LNCaP clone FGC (cell line): ENCODE measurements at regions not wholly inside any gene's neighbourhood (a gene's known extent, or its start where the extent isn't known, plus 50 kb on each side); places are given as distances from the start of the nearest gene placed in this dataset.

ENCODE experiments used
- DNase-seq: peaks from one replicate; pipeline ENCODE4 v3.0.0-alpha.2; 2011; ENCODE audit warnings: low read depth
- H3K4me3 ChIP-seq: 2 replicates; pipeline ENCODE4 v1.5.1; 2011; ENCODE audit warnings: mild to moderate bottlenecking, low read depth, low read length, control low read depth
- TF ChIP-seq, protein P1 (sequence below): IDR thresholded peaks from 2 replicates; pipeline ENCODE4 v1.5.1; 2012; ENCODE audit warnings: mild to moderate bottlenecking; ENCODE audit not compliant: control insufficient read depth, insufficient read depth; ENCODE audit errors: extremely low read depth

- no peak overlapping the region for H3K4me3 ChIP-seq
- DNase-seq = no peak
- TF ChIP-seq, protein P1, sequence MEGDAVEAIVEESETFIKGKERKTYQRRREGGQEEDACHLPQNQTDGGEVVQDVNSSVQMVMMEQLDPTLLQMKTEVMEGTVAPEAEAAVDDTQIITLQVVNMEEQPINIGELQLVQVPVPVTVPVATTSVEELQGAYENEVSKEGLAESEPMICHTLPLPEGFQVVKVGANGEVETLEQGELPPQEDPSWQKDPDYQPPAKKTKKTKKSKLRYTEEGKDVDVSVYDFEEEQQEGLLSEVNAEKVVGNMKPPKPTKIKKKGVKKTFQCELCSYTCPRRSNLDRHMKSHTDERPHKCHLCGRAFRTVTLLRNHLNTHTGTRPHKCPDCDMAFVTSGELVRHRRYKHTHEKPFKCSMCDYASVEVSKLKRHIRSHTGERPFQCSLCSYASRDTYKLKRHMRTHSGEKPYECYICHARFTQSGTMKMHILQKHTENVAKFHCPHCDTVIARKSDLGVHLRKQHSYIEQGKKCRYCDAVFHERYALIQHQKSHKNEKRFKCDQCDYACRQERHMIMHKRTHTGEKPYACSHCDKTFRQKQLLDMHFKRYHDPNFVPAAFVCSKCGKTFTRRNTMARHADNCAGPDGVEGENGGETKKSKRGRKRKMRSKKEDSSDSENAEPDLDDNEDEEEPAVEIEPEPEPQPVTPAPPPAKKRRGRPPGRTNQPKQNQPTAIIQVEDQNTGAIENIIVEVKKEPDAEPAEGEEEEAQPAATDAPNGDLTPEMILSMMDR = no peak
Observed at GRCh38 chr20:7371518-7372163, 568.6 kb downstream of the HAO1 start.

DNA sequence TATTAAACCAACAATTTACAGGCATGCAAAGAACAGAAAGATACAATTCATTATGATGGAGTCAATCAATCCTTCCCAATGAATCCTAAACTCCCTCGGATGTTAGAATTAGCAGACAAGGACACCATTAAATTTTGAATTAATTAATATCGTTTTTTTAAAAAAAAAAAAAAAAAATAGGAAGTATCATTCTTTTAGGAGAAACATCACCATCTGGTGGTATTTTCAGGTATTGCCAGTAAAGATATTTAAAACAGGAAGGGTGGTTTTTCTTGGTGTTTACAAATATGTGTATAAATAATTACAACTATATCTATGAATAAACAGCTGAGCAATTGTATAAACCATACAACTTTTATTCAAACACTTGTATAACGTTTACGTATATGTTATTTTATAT is 564.4 kb downstream of the HAO1 start:
- DNase-seq = no peak
- TF ChIP-seq, protein P1 = peak; percentile 35
- no peak overlapping the region for H3K4me3 ChIP-seq

GRCh38 chr20:7378864-7379605 is 561.2 kb downstream of the HAO1 start:
- TF ChIP-seq, protein P1 = no peak
- no peak for DNase-seq
- H3K4me3 ChIP-seq = no peak overlapping the region

GRCh38 chr20:7379621-7380220 is 560.5 kb downstream of the HAO1 start:
- no peak overlapping the region for H3K4me3 ChIP-seq
- DNase-seq = no peak
- TF ChIP-seq, protein P1 = no peak

DNA sequence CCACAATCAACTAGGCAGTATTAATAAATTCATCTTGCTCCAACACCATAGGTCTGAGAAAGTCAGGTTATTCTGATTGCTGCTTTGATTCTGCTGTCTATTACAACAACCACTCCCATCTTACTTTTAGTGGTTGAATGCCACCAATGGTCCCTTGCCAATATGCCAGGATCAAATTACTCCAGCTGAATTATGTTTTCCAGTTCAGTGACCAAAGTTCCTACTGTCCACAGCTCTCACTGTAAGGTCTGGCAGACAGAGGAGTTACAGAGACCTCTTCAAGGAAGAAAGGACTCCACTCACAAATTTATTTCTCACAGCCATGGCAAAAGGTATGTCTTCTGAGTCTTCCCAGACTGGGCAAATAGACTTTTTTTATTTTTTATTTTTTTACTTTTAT is 557.0 kb downstream of the HAO1 start:
- TF ChIP-seq, protein P1 = no peak
- DNase-seq = no peak
- no peak overlapping the region for H3K4me3 ChIP-seq

DNA sequence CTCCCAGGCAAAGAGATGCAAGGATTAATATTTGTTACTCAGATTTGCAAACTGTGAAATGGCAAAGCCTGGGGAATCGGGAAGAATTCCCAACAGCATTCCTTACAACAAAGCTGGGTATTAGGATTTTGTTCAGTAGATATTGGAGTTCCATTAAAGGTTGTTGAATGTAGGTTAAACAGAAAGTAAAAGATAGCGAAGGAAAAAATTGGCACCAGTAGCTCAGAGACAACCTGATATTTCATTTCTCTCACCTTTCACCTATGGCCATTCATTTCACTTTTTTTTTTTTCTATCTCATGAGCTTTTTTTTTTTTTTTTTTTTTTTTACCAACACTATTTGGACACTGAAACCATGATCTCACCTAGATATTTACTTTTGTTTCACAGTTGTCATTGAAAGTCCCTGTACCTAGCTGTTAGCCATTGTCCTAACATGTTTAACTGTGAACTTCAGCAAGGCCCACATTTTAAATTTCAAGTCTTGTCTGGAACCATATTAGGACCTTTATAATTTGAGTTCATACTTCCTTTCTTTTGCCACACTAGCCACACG is 552.5 kb downstream of the HAO1 start:
- no peak for DNase-seq
- no peak overlapping the region for H3K4me3 ChIP-seq
- TF ChIP-seq, protein P1 = no peak
